HepG2 (cell line): ENCODE measurements at regions not wholly inside any gene's neighbourhood (a gene's known extent, or its start where the extent isn't known, plus 50 kb on each side); places are given as distances from the start of the nearest gene placed in this dataset.

Source experiments
- POLR2AphosphoS5 ChIP-seq: IDR thresholded peaks from 2 replicates; pipeline ENCODE4 v1.6.1; 2012; ENCODE audit warnings: low read depth, low read length
- SOX6 ChIP-seq, 2 experiments: fragments of 450-650 bp in 1 of 2; sonication (generic) in 1 of 2; formaldehyde crosslinking in 1 of 2; IDR thresholded peaks; 2 replicates each; pipeline versions ENCODE4 v1.4.0 to v1.6.1; 2017 to 2020; ENCODE audit warnings: antibody characterized with exemption in 1 of 2, mild to moderate bottlenecking in 1 of 2, missing genetic modification reagents in 1 of 2
- ZNF572 ChIP-seq: sonication (generic); formaldehyde crosslinking; IDR thresholded peaks from 2 replicates; pipeline ENCODE4 v1.5.1; 2020; ENCODE audit warnings: mild to moderate bottlenecking, missing genetic modification reagents
- TF ChIP-seq, protein P1 (sequence below): sonication (generic); formaldehyde crosslinking; conservative IDR thresholded peaks from 2 replicates; pipeline ENCODE4 v1.8.1; 2023; ENCODE audit warnings: missing genetic modification reagents
- TF ChIP-seq, protein P2 (sequence below): sonication (generic); formaldehyde crosslinking; IDR thresholded peaks from 2 replicates; pipeline ENCODE4 v1.4.0; 2020; ENCODE audit warnings: missing genetic modification reagents

GRCh38 chr22:20656902-20657836 lies 116.7 kb upstream of the SERPIND1 start:
- TF ChIP-seq, protein P1, sequence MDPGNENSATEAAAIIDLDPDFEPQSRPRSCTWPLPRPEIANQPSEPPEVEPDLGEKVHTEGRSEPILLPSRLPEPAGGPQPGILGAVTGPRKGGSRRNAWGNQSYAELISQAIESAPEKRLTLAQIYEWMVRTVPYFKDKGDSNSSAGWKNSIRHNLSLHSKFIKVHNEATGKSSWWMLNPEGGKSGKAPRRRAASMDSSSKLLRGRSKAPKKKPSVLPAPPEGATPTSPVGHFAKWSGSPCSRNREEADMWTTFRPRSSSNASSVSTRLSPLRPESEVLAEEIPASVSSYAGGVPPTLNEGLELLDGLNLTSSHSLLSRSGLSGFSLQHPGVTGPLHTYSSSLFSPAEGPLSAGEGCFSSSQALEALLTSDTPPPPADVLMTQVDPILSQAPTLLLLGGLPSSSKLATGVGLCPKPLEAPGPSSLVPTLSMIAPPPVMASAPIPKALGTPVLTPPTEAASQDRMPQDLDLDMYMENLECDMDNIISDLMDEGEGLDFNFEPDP (CRISPR knock-in tag) = no peak
- TF ChIP-seq SOX6 (IDR thresholded peaks at IDR 0.05) = no peak
- TF ChIP-seq SOX6 (CRISPR knock-in tag; IDR thresholded peaks at IDR 0.05) = no peak
- TF ChIP-seq, protein P2, sequence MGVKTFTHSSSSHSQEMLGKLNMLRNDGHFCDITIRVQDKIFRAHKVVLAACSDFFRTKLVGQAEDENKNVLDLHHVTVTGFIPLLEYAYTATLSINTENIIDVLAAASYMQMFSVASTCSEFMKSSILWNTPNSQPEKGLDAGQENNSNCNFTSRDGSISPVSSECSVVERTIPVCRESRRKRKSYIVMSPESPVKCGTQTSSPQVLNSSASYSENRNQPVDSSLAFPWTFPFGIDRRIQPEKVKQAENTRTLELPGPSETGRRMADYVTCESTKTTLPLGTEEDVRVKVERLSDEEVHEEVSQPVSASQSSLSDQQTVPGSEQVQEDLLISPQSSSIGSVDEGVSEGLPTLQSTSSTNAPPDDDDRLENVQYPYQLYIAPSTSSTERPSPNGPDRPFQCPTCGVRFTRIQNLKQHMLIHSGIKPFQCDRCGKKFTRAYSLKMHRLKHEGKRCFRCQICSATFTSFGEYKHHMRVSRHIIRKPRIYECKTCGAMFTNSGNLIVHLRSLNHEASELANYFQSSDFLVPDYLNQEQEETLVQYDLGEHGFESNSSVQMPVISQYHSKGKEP (CRISPR knock-in tag) = no peak
- TF ChIP-seq ZNF572 (CRISPR knock-in tag) = no peak
- TF ChIP-seq POLR2AphosphoS5 = no peak
